Astrocyte of the hippocampus (primary cell): ENCODE measurements at regions not wholly inside any gene's neighbourhood (a gene's known extent, or its start where the extent isn't known, plus 50 kb on each side); places are given as distances from the start of the nearest gene placed in this dataset.
"Not testable (repeated sequence)": the region's sequence is repeated elsewhere in the genome, so short reads cannot be mapped to it uniquely, and the experiment has no call there.

Experiments
- DNase-seq: peaks from one replicate; pipeline ENCODE4 v3.0.0; 2011; ENCODE audit warnings: low read depth, low spot score

- DNase-seq = not testable (repeated sequence)
These were observed 110.9 kb upstream of the HAND1 start for GRCh38 chr5:154588833-154589425.

DNA sequence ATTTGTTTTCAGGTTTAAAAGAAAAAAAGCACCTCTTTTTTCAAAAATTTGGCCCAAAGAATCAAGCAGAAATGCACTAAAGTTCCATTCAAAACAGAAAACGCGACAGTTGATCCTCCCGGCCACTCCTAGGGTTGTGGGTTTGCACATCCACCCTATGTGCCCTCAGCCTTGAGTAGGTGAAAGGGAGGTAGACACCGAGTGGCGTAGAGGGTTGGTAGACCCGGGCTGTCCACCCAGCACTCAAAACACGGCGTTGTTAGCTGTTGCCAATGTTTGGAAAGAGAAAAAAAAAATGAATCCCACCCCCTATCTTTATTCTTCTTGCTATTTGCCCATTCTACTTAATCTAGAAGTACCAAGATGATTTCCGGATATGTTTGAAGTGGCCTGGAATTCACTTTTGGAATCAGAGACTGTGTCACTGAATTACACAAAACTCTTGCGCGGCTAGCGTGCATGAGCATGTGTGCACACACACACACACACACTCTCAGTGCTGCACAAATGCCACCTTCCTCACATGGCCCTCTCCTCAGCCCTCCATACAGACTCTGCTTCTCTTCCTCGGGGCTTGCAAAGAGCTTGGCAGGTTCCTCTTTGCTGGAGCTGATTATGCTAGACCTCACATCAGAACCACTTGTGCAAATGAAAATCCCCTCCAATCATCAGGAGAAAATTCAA, 110.2 kb upstream of the HAND1 start:
- no peak for DNase-seq

DNA sequence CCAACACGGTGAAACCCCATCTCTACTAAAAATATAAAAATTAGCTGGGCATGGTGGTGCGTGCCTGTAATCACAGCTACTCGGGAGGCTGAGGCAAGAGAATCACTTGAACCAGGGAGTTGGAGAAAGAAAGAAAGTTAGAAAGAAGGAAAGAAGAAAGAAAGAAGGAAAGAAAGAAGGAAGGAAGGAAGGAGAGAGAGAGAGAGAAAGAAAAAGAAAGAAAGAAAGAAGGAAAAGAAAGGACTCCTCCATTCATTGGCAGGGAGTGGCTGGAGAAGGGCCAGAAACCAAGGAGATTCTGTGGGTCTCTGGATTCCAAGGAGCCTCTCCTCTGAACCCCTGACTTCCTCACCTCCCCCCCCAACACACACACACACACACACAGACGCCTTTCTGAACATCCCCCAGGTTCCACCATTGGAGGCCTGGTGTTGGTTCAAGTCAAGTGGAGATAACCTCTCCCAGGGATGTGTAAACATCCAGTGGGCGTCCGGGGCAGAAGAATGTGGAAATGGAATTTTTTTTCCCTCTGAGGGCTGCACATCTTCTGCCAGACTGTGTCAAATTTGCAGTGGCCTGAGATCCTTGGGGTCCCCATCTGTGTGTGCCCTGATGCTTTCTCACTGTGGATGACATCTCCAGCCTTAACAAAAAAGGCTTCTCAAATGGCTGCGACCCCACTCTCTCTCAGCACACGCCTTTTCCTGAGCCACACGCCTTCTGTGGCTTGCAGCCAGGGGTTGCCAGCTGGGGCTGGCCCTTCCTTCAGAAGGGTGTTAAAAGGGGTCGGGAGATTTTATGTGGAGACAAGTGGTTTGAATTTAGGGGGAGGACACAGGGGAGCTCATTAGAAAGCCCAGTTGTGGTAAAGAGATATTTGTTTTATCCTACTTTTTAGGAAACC, 109.3 kb upstream of the HAND1 start:
- no peak for DNase-seq

GRCh38 chr5:154583671-154584177, 105.7 kb upstream of the HAND1 start:
- DNase-seq = no peak

GRCh38 chr5:154580422-154580821, 102.4 kb upstream of the HAND1 start:
- DNase-seq = no peak

DNA sequence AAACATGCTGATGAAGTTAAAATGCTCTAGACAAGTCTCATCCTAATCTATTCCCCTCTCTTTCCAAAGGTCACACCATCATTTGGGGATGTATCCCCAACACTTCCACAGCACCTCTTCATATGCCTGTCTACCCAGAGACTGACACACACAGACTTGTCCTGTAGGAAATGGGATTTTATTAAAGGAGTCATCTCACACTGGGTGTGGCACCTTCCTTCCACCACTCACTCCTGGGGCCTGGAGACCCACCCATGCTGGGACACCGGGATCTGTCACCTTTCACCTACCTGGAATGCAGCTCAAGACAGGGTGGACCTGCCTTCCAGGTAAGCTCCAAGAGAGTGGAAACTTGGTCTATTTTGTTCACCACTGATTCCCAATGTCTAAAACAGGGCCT, 99.4 kb upstream of the HAND1 start:
- no peak for DNase-seq

- no peak for DNase-seq
These were observed 98.4 kb upstream of the HAND1 start for GRCh38 chr5:154576429-154576806.

DNA sequence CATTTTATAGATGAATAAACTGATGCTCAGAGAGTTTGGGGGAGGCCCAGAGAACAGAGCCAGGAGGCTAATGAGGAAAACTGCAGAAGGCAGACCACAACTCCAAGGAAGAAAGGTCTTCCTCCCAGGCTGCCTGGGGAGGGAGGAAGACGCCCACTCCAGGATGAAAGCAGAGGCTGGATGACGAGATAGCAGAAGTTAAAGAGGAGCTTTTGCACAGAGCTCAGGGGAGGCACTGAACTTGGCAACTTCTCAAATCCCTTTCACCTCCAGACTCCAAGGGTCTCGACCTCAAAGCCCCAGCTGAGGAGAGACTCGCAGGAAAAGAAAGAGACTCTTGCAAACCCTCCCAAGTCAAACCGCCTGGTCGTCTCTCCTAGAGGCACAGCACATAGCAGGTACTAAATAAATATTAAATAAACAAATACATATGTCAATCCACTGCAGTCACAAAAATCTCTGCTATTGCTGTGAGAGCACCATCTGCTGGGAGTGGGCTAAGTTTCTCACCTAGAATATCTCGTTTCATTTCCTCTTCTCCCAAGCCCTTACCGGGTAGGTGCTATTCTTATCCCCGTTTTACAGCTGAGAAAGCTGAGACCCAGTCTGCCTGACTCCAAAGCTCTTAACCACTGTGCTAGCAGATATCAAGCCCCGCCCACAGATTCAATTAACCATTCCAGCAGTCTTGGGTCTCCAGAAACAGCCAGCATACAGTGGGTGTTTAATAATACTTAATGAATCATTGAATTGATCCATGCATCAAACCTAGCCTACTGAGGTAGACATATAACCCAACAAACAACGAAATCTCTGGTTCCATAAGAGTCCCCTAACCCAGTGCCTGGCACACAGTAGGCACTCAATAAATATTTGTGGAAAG, 97.8 kb upstream of the HAND1 start:
- DNase-seq = no peak

GRCh38 chr5:154573011-154573410, 95.0 kb upstream of the HAND1 start:
- no peak for DNase-seq

DNA sequence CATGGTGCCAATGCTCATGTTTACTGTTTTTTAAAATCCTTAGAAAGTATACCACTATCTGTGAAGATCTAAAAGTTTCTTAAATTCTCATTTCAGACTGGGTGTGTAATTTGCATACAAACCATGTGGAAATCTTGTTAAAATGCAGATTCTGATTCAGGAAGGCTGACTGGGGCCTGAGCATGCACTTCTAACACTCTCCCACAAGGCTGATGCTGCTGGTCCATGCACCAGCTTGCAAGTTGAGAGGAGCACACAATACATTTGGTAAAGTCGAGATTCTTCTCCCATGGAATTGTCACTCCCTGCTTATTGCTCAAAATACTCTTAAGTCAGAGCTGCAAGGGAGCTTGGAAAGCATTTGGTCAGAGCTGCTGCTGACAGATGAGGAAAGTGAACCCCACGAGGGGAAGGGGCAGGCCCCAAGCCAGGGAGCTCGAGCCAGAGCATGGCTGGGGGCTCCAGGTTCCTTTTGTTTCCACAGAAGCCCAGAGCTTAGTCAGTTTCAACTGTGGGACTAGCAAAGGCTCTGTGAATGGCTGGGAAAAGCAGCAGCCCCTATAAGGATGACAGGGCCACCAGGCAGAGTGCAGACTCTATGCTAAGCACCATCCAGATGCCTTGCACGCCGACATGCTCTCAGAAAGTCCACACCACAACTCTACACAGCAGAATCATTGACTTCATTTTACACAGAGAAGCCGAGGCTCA, 93.5 kb upstream of the HAND1 start:
- DNase-seq = no peak

GRCh38 chr5:154570572-154571324, 92.7 kb upstream of the HAND1 start:
- DNase-seq = no peak

DNA sequence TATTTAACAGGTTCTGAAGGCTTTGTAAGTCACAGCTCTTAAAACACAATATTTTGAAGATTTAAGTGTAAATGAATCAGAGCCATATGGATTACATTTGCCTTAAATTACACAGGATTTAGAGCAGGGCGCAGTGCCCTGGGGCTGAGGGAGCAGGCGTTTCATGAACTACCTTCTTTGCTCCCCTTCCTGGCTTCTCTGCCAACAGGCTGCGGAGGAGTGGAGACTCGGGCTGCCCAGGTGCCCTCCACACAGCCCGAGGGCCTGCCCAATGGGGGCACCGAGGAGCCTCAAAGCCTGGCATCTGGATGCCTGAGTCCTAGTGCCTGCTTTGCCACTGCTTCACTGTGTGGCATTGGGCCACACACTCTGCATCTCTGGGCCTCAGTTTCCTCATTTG, 90.6 kb upstream of the HAND1 start:
- no peak for DNase-seq

GRCh38 chr5:154567155-154567554, 89.1 kb upstream of the HAND1 start:
- no peak for DNase-seq

- no peak for DNase-seq
These were observed 88.2 kb upstream of the HAND1 start for GRCh38 chr5:154566146-154566680.

GRCh38 chr5:154565123-154565522, 87.1 kb upstream of the HAND1 start:
- DNase-seq = no peak

- no peak for DNase-seq
These were observed 84.3 kb upstream of the HAND1 start for GRCh38 chr5:154562244-154562880.

- no peak for DNase-seq
These were observed 81.6 kb upstream of the HAND1 start for GRCh38 chr5:154559398-154560276.

GRCh38 chr5:154557548-154557947, 79.5 kb upstream of the HAND1 start:
- DNase-seq = no peak
